A673 (cell line): ENCODE measurements at regions not wholly inside any gene's neighbourhood (a gene's known extent, or its start where the extent isn't known, plus 50 kb on each side); places are given as distances from the start of the nearest gene placed in this dataset.

Source experiments
- BruUV-seq: library from RNA; stranded (reverse); fragments of 400-500 nt; replicated peaks from 2 replicates; lab custom pipeline; 2021; lab: Mats Ljungman, UMichigan
- CTCF ChIA-PET: fragments of 300-600 bp; sonication (Branson Sonifier 250); formaldehyde crosslinking; loops from one replicate; lab custom pipeline; 2022; ENCODE audit warnings: antibody characterized with exemption; lab: Charles Lee
- POLR2A ChIA-PET: fragments of 300-600 bp; sonication (Branson Sonifier 250); formaldehyde crosslinking; loops from one replicate; lab custom pipeline; 2022; ENCODE audit warnings: antibody characterized with exemption; ENCODE audit not compliant: low non-redundant PET; lab: Charles Lee
- DNase-seq: peaks from one replicate; pipeline ENCODE4 v3.0.0-alpha.2; 2015; ENCODE audit warnings: low spot score
- H3K27ac ChIP-seq: fragments of 200-600 bp; sonication (generic); 2 replicates; pipeline ENCODE4 v1.5.1; 2016; ENCODE audit warnings: mixed run types, low read depth, mild to moderate bottlenecking, mixed read lengths, antibody characterized with exemption, low read length; ENCODE audit not compliant: poor library complexity, severe bottlenecking
- H3K27me3 ChIP-seq: fragments of 200-600 bp; sonication (generic); replicated peaks from 2 replicates; pipeline ENCODE4 v1.6.1; 2017; ENCODE audit warnings: mixed run types, low read depth, mild to moderate bottlenecking, mixed read lengths, antibody characterized with exemption, low read length; ENCODE audit not compliant: insufficient read depth, poor library complexity
- H3K36me3 ChIP-seq: fragments of 200-600 bp; sonication (generic); 2 replicates; pipeline ENCODE4 v1.6.1; 2016; ENCODE audit warnings: mixed run types, mild to moderate bottlenecking, mixed read lengths, antibody characterized with exemption, low read length; ENCODE audit not compliant: insufficient read depth, poor library complexity, severe bottlenecking
- H3K4me1 ChIP-seq: fragments of 200-600 bp; sonication (generic); 2 replicates; pipeline ENCODE4 v1.6.1; 2017; ENCODE audit warnings: mixed run types, mild to moderate bottlenecking, mixed read lengths, antibody characterized with exemption, low read length; ENCODE audit not compliant: insufficient read depth, poor library complexity, severe bottlenecking
- H3K4me3 ChIP-seq: fragments of 200-600 bp; sonication (generic); 2 replicates; pipeline ENCODE4 v1.5.1; 2016; ENCODE audit warnings: low read depth, mixed run types, mild to moderate bottlenecking, mixed read lengths, low read length; ENCODE audit not compliant: poor library complexity, severe bottlenecking
- H3K9me3 ChIP-seq: fragments of 200-600 bp; sonication (generic); 2 replicates; pipeline ENCODE4 v1.6.1; 2016; ENCODE audit warnings: mixed run types, low read depth, mild to moderate bottlenecking, mixed read lengths, antibody characterized with exemption, low read length; ENCODE audit not compliant: poor library complexity, severe bottlenecking
- EZH2 ChIP-seq: fragments of 200-600 bp; sonication (generic); IDR thresholded peaks from 2 replicates; pipeline ENCODE4 v1.6.1; 2017; ENCODE audit warnings: borderline replicate concordance, low read depth, mild to moderate bottlenecking, mixed read lengths, antibody characterized with exemption, low read length; ENCODE audit not compliant: poor library complexity, severe bottlenecking
- intact Hi-C: fragments of 100-400 bp; cut with micrococcal nuclease; formaldehyde crosslinking; loops from one replicate; pipeline ENCODE4 v1.10.0; 2022; ENCODE audit not compliant: unreplicated experiment
- TF ChIP-seq, protein P1 (sequence below): fragments of 300-800, 200-600 bp; sonication (generic); conservative IDR thresholded peaks from 2 replicates; pipeline ENCODE4 v1.5.1; 2017; ENCODE audit warnings: low read depth, mild to moderate bottlenecking, antibody characterized with exemption, low read length, moderate library complexity, mixed read lengths

DNA sequence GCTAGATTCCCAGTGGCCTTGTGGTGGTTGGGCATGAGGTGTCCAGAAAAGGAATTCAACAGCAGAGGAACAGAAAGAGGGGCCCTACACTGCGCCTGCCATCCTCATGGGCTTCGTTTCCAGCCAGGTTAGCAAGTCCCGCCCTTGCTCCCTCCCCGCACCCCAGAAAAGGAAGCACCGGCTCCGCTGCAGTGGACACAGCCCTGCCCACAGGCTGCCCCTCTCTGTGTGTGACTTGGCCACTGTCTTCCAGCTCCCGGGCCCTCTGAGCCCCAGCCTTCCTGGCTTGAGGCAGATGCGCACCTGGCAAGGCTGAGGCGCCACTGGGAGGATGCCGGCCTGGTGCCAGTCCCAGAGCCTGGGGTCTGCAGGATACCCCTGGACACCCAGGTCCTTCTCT lies 305.0 kb upstream of the IRX4 start:
- CTCF ChIA-PET, result no interaction called here
- H3K36me3 ChIP-seq, result no peaks in the 10 kb centered on the region
- peaks cover 12% of the 10 kb centered on the region for H3K27me3 ChIP-seq
- H3K4me3 ChIP-seq, result no peak overlapping the region
- no TSS peak for BruUV-seq
- no peaks in the 10 kb centered on the region for H3K9me3 ChIP-seq
- TF ChIP-seq, protein P1, sequence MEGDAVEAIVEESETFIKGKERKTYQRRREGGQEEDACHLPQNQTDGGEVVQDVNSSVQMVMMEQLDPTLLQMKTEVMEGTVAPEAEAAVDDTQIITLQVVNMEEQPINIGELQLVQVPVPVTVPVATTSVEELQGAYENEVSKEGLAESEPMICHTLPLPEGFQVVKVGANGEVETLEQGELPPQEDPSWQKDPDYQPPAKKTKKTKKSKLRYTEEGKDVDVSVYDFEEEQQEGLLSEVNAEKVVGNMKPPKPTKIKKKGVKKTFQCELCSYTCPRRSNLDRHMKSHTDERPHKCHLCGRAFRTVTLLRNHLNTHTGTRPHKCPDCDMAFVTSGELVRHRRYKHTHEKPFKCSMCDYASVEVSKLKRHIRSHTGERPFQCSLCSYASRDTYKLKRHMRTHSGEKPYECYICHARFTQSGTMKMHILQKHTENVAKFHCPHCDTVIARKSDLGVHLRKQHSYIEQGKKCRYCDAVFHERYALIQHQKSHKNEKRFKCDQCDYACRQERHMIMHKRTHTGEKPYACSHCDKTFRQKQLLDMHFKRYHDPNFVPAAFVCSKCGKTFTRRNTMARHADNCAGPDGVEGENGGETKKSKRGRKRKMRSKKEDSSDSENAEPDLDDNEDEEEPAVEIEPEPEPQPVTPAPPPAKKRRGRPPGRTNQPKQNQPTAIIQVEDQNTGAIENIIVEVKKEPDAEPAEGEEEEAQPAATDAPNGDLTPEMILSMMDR, result no peak
- TF ChIP-seq EZH2, result no peak
- DNase-seq, result no peak
- POLR2A ChIA-PET, result no interaction called here
- intact Hi-C loops, result no loop called here
- H3K4me1 ChIP-seq, result no peaks in the 10 kb centered on the region
- H3K27ac ChIP-seq, result no peak overlapping the region

DNA sequence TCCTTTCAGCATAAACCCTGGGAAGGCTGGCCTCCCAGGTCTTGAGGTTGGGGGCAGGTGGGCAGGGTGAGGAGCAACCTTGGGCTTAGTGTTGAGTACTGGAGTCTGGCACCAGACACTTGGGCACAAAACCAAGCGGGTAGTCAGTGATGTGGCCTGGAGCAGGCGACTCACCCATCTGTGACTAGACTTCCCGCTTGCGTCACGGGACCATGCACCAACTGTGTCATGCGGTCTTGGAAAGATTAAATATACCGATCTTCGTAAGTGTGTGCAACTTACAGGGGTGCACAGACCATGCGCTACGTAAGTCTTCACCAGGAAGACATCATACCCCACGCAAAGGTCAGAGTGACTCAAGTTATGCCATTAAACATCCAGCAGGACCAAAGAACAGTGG lies 304.4 kb upstream of the IRX4 start:
- ChIA-PET POLR2A (no interaction called here), CTCF (no interaction called here)
- intact Hi-C loops, result no loop called here
- peaks cover 12% of the 10 kb centered on the region for H3K27me3 ChIP-seq
- no peaks in the 10 kb centered on the region for H3K36me3 ChIP-seq
- no peak overlapping the region for H3K27ac ChIP-seq
- no peaks in the 10 kb centered on the region for H3K9me3 ChIP-seq
- TF ChIP-seq, protein P1, result no peak
- TF ChIP-seq EZH2, result no peak
- H3K4me1 ChIP-seq, result no peaks in the 10 kb centered on the region
- BruUV-seq, result no TSS peak
- DNase-seq, result no peak
- H3K4me3 ChIP-seq, result no peak overlapping the region

DNA sequence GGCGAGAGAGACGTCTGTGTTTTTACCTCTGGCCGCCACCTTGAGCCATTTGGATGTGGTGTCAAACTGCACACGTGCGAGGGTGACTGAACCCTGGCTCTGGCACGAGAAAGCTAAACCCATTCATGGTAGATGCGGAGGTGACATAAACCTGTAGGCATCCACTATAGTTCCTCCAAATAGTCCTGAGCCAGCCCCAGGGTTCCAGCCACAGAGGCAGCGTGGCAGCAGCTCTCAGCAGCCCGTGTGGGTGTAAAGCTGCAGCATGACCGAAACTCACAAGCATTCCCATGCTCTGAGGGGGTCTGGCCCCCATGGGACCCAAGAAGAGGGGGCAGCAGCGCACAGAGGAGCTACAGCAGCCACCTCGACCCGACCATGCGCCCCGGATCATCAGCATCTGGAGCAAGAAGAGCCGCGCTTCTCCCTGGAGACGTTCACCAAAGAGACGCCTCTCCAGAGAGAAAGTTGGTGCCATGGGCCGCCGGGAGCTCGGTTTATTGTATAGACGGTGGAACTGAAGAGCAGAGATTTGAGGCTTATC lies 303.8 kb upstream of the IRX4 start:
- no peak overlapping the region for H3K27ac ChIP-seq
- no peaks in the 10 kb centered on the region for H3K4me1 ChIP-seq
- H3K9me3 ChIP-seq, result no peaks in the 10 kb centered on the region
- intact Hi-C loops, result no loop called here
- no peak for DNase-seq
- no peak overlapping the region for H3K4me3 ChIP-seq
- H3K27me3 ChIP-seq, result peaks cover 12% of the 10 kb centered on the region
- POLR2A ChIA-PET, result no interaction called here
- no TSS peak for BruUV-seq
- TF ChIP-seq EZH2, result no peak
- TF ChIP-seq, protein P1, result no peak
- H3K36me3 ChIP-seq, result no peaks in the 10 kb centered on the region
- CTCF ChIA-PET, result no interaction called here
